ENCODE measurements at regions not wholly inside any gene's neighbourhood (a gene's known extent, or its start where the extent isn't known, plus 50 kb on each side); places are given as distances from the start of the nearest gene placed in this dataset.

GRCh38 chr9:79037338-79037737, 534.4 kb upstream of the TLE4 start:
- Histone ChIP-seq H3K36me3 (no peaks in the 10 kb centered on the region), H3K27me3 (no peaks in the 10 kb centered on the region), H3K4me3 (no peak overlapping the region), H3K9me3 (no peaks in the 10 kb centered on the region), H3K27ac (no peak overlapping the region), H3K4me1 (no peaks in the 10 kb centered on the region)
- ATAC-seq (no peak), FAIRE-seq (no peak), DNase-seq (peak in 1 of 6 donors; percentile 33)
- 83 to 86% methylated on average over 19 of the region's 19 CpGs for WGBS, 2 donors
- intact Hi-C loops (cut with DNase I): no loop called here
- TF ChIP-seq CTCF (IDR thresholded peaks at IDR 0.05): no peak

- Histone ChIP-seq H3K4me3 (no peak overlapping the region), H3K27me3 (no peaks in the 10 kb centered on the region), H3K9me3 (no peaks in the 10 kb centered on the region), H3K36me3 (no peaks in the 10 kb centered on the region), H3K4me1 (no peaks in the 10 kb centered on the region), H3K27ac (no peak overlapping the region)
- FAIRE-seq (no peak), ATAC-seq (no peak), DNase-seq (no peak)
- intact Hi-C loops (cut with DNase I): no loop called here
- TF ChIP-seq CTCF (IDR thresholded peaks at IDR 0.05): no peak
- 51 to 52% methylated on average over 2 of the region's 2 CpGs for WGBS, 2 donors
Measured at GRCh38 chr9:79040671-79041070, 531.1 kb upstream of the TLE4 start.

- no peaks in the 10 kb centered on the region for H3K36me3 ChIP-seq
- no peaks in the 10 kb centered on the region for H3K9me3 ChIP-seq
- no peak for FAIRE-seq
- no peaks in the 10 kb centered on the region for H3K27me3 ChIP-seq
- no peak for ATAC-seq
- H3K4me1 ChIP-seq: no peaks in the 10 kb centered on the region
- 54% methylated on average over 1 of the region's 1 CpG for WGBS, 2 donors
- no peak overlapping the region for H3K27ac ChIP-seq
- no peak for DNase-seq
- TF ChIP-seq CTCF (IDR thresholded peaks at IDR 0.05): no peak
- intact Hi-C loops (cut with DNase I): no loop called here
- no peak overlapping the region for H3K4me3 ChIP-seq
Measured at GRCh38 chr9:79041266-79041665, 530.5 kb upstream of the TLE4 start.

- TF ChIP-seq CTCF (IDR thresholded peaks at IDR 0.05): no peak
- ATAC-seq (no peak), DNase-seq (no peak), FAIRE-seq (no peak)
- Histone ChIP-seq H3K4me1 (no peaks in the 10 kb centered on the region), H3K27ac (no peak overlapping the region), H3K9me3 (no peaks in the 10 kb centered on the region), H3K36me3 (no peaks in the 10 kb centered on the region), H3K27me3 (no peaks in the 10 kb centered on the region), H3K4me3 (no peak overlapping the region)
- intact Hi-C loops (cut with DNase I): no loop called here
- 65 to 71% methylated on average over 7 of the region's 7 CpGs for WGBS, 2 donors
Measured at GRCh38 chr9:79043916-79044315, 527.8 kb upstream of the TLE4 start.

- 79 to 84% methylated on average over 2 of the region's 2 CpGs for WGBS, 2 donors
- Histone ChIP-seq H3K9me3 (no peaks in the 10 kb centered on the region), H3K4me1 (no peaks in the 10 kb centered on the region), H3K27ac (no peak overlapping the region), H3K4me3 (no peak overlapping the region), H3K27me3 (no peaks in the 10 kb centered on the region), H3K36me3 (no peaks in the 10 kb centered on the region)
- no peak for DNase-seq
- no peak for FAIRE-seq
- ATAC-seq: no peak
- no peak for TF ChIP-seq CTCF (IDR thresholded peaks at IDR 0.05)
- intact Hi-C loops (cut with DNase I): no loop called here
Measured at GRCh38 chr9:79046401-79046800, 525.4 kb upstream of the TLE4 start.

Data from pancreas (tissue), 10 donors.